ENCODE measurements at regions not wholly inside any gene's neighbourhood (a gene's known extent, or its start where the extent isn't known, plus 50 kb on each side); places are given as distances from the start of the nearest gene placed in this dataset.

DNA sequence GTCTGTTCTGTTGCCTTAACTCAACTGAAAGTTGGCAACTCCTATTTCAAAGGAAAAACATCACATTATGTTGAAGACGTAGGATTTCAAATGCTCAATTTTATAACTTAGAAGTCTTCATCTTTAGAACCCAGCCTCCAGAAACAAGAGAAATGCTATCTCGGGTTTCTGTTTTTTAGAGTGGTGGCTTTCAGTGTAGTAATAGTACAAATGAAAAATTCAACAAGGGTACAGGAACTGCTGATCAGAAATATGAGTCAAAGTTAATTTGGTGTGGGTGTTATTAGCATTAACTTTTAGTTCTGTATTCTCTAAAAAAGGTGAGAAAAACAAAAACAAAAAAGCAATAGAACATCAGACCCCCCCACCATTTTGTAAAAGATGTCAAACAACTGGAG lies 56.6 kb upstream of the FLT1 start:
- Histone ChIP-seq H3K27ac (no peak overlapping the region), H3K4me3 (no peak overlapping the region), H3K4me1 (no peaks in the 10 kb centered on the region), H3K27me3 (replicated peaks in 1 of 7) (peaks cover 0 to 13% (median 0%) of the 10 kb centered on the region in 7 donors), H3K36me3 (no peaks in the 10 kb centered on the region), H3K9me3 (no peaks in the 10 kb centered on the region)
- intact Hi-C loops (cut with DNase I; ENCODE audit: low total_unique reads) = no loop called here
- TF ChIP-seq POLR2A (IDR thresholded peaks at IDR 0.05) = no peak
- TF ChIP-seq, protein P1, sequence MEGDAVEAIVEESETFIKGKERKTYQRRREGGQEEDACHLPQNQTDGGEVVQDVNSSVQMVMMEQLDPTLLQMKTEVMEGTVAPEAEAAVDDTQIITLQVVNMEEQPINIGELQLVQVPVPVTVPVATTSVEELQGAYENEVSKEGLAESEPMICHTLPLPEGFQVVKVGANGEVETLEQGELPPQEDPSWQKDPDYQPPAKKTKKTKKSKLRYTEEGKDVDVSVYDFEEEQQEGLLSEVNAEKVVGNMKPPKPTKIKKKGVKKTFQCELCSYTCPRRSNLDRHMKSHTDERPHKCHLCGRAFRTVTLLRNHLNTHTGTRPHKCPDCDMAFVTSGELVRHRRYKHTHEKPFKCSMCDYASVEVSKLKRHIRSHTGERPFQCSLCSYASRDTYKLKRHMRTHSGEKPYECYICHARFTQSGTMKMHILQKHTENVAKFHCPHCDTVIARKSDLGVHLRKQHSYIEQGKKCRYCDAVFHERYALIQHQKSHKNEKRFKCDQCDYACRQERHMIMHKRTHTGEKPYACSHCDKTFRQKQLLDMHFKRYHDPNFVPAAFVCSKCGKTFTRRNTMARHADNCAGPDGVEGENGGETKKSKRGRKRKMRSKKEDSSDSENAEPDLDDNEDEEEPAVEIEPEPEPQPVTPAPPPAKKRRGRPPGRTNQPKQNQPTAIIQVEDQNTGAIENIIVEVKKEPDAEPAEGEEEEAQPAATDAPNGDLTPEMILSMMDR (IDR thresholded peaks at IDR 0.05 in 8 of 11, conservative IDR thresholded peaks at IDR 0.05 in 3 of 11) = no peak
- no peak for DNase-seq
- WGBS, 5 donors = 74 to 94% (median 81%) methylated on average over 2 of the region's 2 CpGs

DNA sequence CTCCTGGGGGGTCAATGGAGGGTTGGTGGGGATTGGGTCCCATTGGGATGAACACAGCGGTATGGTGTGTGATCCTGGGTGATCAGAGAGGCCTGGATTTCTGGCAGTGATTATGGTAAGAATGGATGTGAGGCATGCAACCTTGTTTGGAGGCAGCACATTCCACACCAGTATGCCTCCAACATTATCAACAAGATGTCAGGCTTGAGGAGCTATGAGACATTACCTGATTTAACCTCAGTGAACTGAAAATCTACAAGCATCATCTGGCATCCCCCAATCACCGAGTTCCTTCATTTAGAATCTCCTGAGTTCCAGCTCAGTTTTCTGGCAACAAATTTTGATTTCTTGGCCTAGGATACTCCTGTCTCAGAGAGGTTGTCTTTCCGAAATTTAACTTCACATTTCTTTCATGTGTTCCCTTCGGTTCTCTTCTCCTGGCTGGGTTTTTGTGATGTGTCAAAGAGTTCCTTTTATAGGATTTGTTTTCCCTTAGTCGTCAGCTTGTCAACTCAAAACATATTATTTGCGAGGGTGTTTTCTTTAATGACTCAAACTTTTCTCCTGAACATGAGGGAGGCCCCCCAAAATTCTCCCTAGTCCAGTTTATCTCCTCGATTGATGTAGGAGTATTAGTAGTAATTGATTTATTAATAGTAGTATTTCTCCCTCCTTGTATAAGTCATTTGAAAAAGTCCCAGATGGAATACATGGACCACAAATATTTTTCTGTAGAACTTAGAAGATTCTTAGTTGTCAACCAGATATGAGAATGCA lies 56.0 kb upstream of the FLT1 start:
- no peak for TF ChIP-seq POLR2AphosphoS5 (IDR thresholded peaks at IDR 0.05)
- TF ChIP-seq, protein P1 (IDR thresholded peaks at IDR 0.05 in 8 of 11, conservative IDR thresholded peaks at IDR 0.05 in 3 of 11) = no peak
- no peak for TF ChIP-seq POLR2A (IDR thresholded peaks at IDR 0.05)
- no peak overlapping the region for H3K27ac ChIP-seq
- H3K4me3 ChIP-seq = no peak overlapping the region
- intact Hi-C loops (cut with DNase I; ENCODE audit: low total_unique reads) = no loop called here
- DNase-seq = no peak
- no peaks in the 10 kb centered on the region for H3K9me3 ChIP-seq
- peaks cover 0 to 13% (median 0%) of the 10 kb centered on the region in 7 donors for H3K27me3 ChIP-seq (replicated peaks in 1 of 7)
- no peaks in the 10 kb centered on the region for H3K4me1 ChIP-seq
- 79 to 88% (median 81%) methylated on average over 7 of the region's 7 CpGs for WGBS, 5 donors
- no peaks in the 10 kb centered on the region for H3K36me3 ChIP-seq

DNA sequence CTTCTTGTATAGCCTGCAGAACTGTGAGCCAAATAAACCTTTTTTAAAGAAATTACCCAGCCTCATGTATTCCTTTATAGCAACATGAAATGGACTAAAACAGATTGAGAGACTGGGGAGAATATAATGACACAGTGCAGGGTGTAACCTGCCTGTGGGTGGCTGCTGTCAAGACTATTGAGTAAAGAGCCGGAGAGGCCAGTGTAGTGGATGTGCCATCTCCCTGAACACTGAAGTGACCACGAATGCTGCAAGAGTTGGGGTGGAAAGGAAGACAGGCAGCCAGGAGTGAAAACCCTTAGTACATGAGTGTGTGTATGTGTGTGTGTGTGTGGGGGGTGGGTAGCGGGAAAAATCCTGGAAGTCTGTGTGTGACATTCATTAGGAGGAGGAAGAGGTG lies 55.2 kb upstream of the FLT1 start:
- no peak overlapping the region for H3K4me3 ChIP-seq
- peaks cover 0 to 13% (median 0%) of the 10 kb centered on the region in 7 donors for H3K27me3 ChIP-seq (replicated peaks in 1 of 7)
- WGBS, 5 donors = 73 to 85% (median 78%) methylated on average over 3 of the region's 3 CpGs
- no peaks in the 10 kb centered on the region for H3K9me3 ChIP-seq
- intact Hi-C loops (cut with DNase I; ENCODE audit: low total_unique reads) = no loop called here
- no peak for DNase-seq
- TF ChIP-seq, protein P1 (IDR thresholded peaks at IDR 0.05 in 8 of 11, conservative IDR thresholded peaks at IDR 0.05 in 3 of 11) = no peak
- TF ChIP-seq POLR2AphosphoS5 (IDR thresholded peaks at IDR 0.05) (no peak), POLR2A (IDR thresholded peaks at IDR 0.05) (no peak)
- H3K27ac ChIP-seq = no peak overlapping the region
- no peaks in the 10 kb centered on the region for H3K36me3 ChIP-seq
- no peaks in the 10 kb centered on the region for H3K4me1 ChIP-seq

DNA sequence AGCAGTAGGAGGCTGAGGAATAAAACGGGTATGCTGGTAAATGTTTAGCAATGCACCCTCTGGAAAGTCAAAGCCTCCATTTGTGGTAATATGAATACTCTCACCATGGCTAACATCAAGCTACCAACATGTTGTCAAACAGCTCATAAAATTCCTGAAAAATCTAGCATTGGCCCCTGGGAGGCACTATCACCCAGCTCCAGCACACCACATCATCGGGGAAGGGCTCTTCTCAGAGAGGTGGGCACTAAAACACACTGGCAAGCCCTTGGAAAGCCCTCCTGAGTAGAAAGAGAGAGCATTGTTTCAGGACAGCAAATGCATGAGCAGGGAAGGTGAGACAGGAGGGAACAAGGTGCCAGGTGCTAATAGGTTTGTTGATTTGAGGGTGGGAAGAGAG lies 53.9 kb upstream of the FLT1 start:
- intact Hi-C loops (cut with DNase I; ENCODE audit: low total_unique reads) = no loop called here
- 66 to 76% (median 74%) methylated on average over 2 of the region's 2 CpGs for WGBS, 5 donors
- DNase-seq = no peak

More for the DNA sequence above, 53.9 kb upstream of the FLT1 start:
- TF ChIP-seq POLR2AphosphoS5 (IDR thresholded peaks at IDR 0.05) (no peak), POLR2A (IDR thresholded peaks at IDR 0.05) (no peak)
- TF ChIP-seq, protein P1 (IDR thresholded peaks at IDR 0.05 in 8 of 11, conservative IDR thresholded peaks at IDR 0.05 in 3 of 11) = no peak
- Histone ChIP-seq H3K27ac (no peak overlapping the region), H3K27me3 (replicated peaks in 1 of 7) (peaks cover 0 to 13% (median 0%) of the 10 kb centered on the region in 7 donors), H3K4me1 (no peaks in the 10 kb centered on the region), H3K36me3 (no peaks in the 10 kb centered on the region), H3K9me3 (peaks cover 0 to 9% (median 2%) of the 10 kb centered on the region in 8 donors), H3K4me3 (no peak overlapping the region)

All from spleen (tissue), 11 donors.